ENCODE measurements at regions not wholly inside any gene's neighbourhood (a gene's known extent, or its start where the extent isn't known, plus 50 kb on each side); places are given as distances from the start of the nearest gene placed in this dataset.

DNA sequence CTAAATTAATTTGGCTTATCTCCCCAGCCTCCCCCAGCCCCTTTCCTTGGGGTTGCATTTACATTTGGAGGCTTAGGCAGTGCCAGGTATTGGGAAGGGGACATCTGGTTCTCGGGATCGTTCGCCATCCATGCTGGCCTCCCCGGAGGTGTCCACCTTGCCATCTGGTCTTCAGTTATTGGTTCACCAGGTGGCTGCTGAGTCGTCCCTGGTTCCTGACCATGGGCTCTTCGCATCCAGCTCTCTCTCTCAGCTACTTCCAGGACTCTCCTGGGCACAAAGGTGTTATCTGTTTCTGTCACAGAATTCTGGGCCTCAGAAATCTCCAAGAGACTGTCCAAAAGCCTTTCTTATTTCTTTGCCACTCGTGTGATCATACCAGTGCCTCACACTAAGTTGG is 75.4 kb upstream of the SCOC start:
- WGBS, 2 donors (ENCODE audit: low coverage in 1 of 2) = 80 to 88% methylated on average over 3 to 7 of the region's 7 CpGs
- Histone ChIP-seq H3K4me3 (no peak overlapping the region), H3K9me3 (no peaks in the 10 kb centered on the region), H3K4me1 (peaks cover 0 to 14% (median 3%) of the 10 kb centered on the region in 4 donors), H3K36me3 (no peaks in the 10 kb centered on the region), H3K27ac (no peak overlapping the region), H3K27me3 (no peaks in the 10 kb centered on the region)
- in situ Hi-C loops (cut with MboI; ENCODE audit: low pct_ligation_motif_present in 1 of 4, low pct_unique_long_range_greater_than_20kb in 1 of 4, low sequenced_read_pairs in 3 of 4) (no loop called here), intact Hi-C loops (cut with DNase I; ENCODE audit: low total_unique reads) (no loop called here)
- TF ChIP-seq EP300 (IDR thresholded peaks at IDR 0.05; ENCODE audit: low read depth) = no peak
- no peak for TF ChIP-seq POLR2AphosphoS5 (IDR thresholded peaks at IDR 0.05)
- TF ChIP-seq POLR2A (IDR thresholded peaks at IDR 0.05) = no peak
- TF ChIP-seq, protein P1, sequence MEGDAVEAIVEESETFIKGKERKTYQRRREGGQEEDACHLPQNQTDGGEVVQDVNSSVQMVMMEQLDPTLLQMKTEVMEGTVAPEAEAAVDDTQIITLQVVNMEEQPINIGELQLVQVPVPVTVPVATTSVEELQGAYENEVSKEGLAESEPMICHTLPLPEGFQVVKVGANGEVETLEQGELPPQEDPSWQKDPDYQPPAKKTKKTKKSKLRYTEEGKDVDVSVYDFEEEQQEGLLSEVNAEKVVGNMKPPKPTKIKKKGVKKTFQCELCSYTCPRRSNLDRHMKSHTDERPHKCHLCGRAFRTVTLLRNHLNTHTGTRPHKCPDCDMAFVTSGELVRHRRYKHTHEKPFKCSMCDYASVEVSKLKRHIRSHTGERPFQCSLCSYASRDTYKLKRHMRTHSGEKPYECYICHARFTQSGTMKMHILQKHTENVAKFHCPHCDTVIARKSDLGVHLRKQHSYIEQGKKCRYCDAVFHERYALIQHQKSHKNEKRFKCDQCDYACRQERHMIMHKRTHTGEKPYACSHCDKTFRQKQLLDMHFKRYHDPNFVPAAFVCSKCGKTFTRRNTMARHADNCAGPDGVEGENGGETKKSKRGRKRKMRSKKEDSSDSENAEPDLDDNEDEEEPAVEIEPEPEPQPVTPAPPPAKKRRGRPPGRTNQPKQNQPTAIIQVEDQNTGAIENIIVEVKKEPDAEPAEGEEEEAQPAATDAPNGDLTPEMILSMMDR (IDR thresholded peaks at IDR 0.05) = no peak
- no peak for DNase-seq

DNA sequence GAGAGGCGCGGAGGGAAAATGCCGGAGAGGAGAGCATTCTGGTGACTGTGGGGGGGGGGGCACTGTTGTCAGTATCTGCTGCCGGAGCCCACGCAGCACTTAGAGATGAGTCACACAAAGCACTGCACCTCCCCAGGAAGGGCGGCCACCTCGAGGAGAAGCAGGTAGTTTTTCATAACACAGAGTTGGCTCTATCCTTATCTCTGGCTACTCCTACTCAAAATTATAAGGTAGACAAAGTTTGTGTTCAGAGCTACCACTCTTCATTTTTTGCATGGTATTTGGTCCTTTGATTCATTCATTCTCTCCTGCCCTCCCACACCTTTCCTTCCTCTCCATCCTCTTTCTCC is 76.2 kb upstream of the SCOC start:
- DNase-seq = no peak
- intact Hi-C loops (cut with DNase I; ENCODE audit: low total_unique reads) = no loop called here
- WGBS, 2 donors (ENCODE audit: low coverage in 1 of 2) = 54 to 58% methylated on average over 2 to 7 of the region's 7 CpGs

DNA sequence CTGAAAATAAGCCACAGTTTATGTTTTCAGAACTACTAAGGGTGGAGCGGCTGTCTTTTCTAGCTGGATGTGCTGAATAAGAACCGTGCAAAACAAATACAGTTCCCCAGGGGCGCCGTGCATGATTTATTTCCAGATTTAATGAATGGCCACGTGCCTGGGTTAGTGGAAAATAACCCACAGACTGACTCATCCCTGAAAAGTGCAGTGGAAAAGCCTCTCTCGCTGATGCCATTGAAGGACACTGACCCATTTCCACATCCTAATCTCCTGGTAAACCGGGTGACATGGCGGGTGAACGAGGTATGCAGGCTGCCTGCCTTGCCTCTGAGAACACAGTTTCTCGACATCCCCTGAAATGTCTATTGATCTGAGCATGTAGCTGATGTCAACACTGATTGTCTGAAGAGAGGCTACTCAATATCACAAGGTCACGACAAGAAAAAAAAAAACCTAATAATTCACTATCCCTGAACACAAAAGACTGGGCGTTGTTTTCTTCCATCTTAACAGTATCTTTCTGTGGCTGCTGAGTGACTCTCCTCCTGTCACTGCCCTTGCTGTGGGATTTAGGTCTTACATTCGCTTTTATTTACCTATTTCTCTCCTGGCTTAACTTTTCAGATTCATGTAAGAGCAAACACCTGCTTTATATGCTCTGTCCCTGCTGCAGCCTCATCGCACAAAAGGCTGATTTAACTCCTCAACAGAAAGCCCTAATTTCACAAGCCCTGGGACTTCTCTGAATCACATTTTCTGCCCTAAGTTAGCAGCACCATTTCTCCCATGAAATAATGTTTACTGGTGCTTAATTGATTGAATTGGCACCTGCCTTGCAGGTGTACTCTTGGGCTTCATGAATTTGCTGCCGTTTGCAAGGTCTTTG is 76.9 kb upstream of the SCOC start:
- no peaks in the 10 kb centered on the region for H3K36me3 ChIP-seq
- H3K4me1 ChIP-seq = peaks cover 0 to 14% (median 3%) of the 10 kb centered on the region in 4 donors
- 51 to 58% methylated on average over 3 to 15 of the region's 15 CpGs for WGBS, 2 donors (ENCODE audit: low coverage in 1 of 2)
- TF ChIP-seq POLR2AphosphoS5 (IDR thresholded peaks at IDR 0.05) (peak; percentile 47 to 75 (median 51)), POLR2A (IDR thresholded peaks at IDR 0.05) (no peak)
- TF ChIP-seq, protein P1 (IDR thresholded peaks at IDR 0.05) = no peak
- H3K4me3 ChIP-seq = no peak overlapping the region
- intact Hi-C loops (cut with DNase I; ENCODE audit: low total_unique reads) = no loop called here
- DNase-seq = peak; percentile 40
- H3K27me3 ChIP-seq = no peaks in the 10 kb centered on the region
- peak overlapping the region in 3 of 4 donors; percentile 13 to 53 (median 27) for H3K27ac ChIP-seq
- H3K9me3 ChIP-seq = no peaks in the 10 kb centered on the region
- in situ Hi-C loops (cut with MboI; ENCODE audit: low pct_ligation_motif_present in 1 of 4, low pct_unique_long_range_greater_than_20kb in 1 of 4, low sequenced_read_pairs in 3 of 4) = no loop called here

More for the DNA sequence above, 76.2 kb upstream of the SCOC start:
- Histone ChIP-seq H3K27me3 (no peaks in the 10 kb centered on the region), H3K4me1 (peaks cover 0 to 14% (median 3%) of the 10 kb centered on the region in 4 donors), H3K27ac (peak overlapping the region in 1 of 4 donors; percentile 46), H3K9me3 (no peaks in the 10 kb centered on the region), H3K4me3 (no peak overlapping the region), H3K36me3 (no peaks in the 10 kb centered on the region)
- in situ Hi-C loops (cut with MboI; ENCODE audit: low pct_ligation_motif_present in 1 of 4, low pct_unique_long_range_greater_than_20kb in 1 of 4, low sequenced_read_pairs in 3 of 4) = no loop called here
- TF ChIP-seq POLR2A (IDR thresholded peaks at IDR 0.05) = no peak
- no peak for TF ChIP-seq POLR2AphosphoS5 (IDR thresholded peaks at IDR 0.05)
- no peak for TF ChIP-seq EP300 (IDR thresholded peaks at IDR 0.05; ENCODE audit: low read depth)
- TF ChIP-seq, protein P1 (IDR thresholded peaks at IDR 0.05) = no peak

DNA sequence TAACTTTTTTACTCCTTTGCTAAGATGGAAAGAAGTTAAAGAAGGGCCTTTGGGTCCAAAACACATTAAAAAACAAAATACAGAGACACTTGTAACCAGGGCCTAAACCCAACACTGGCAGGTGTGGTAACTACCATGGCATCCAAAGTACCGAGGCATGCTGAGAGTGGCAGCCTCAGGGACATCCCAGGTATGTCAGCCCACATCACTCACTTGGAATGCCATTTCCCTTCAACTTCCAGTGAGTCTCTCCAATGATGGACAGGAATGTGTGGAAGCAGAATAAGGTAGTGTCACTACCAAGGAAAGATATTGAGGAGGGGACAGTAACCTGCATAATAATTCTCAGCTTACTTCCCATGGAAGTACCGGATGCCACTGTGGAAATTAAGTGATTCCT is 79.5 kb upstream of the SCOC start:
- H3K9me3 ChIP-seq = no peaks in the 10 kb centered on the region
- no peak for DNase-seq
- no peak overlapping the region for H3K27ac ChIP-seq
- TF ChIP-seq POLR2A (IDR thresholded peaks at IDR 0.05) (no peak), EP300 (IDR thresholded peaks at IDR 0.05; ENCODE audit: low read depth) (no peak), POLR2AphosphoS5 (IDR thresholded peaks at IDR 0.05) (no peak)
- TF ChIP-seq, protein P1 (IDR thresholded peaks at IDR 0.05) = no peak
- in situ Hi-C loops (cut with MboI; ENCODE audit: low pct_ligation_motif_present in 1 of 4, low pct_unique_long_range_greater_than_20kb in 1 of 4, low sequenced_read_pairs in 3 of 4) (no loop called here), intact Hi-C loops (cut with DNase I; ENCODE audit: low total_unique reads) (no loop called here)
- H3K27me3 ChIP-seq = no peaks in the 10 kb centered on the region
- H3K36me3 ChIP-seq = no peaks in the 10 kb centered on the region
- WGBS, 2 donors (ENCODE audit: low coverage in 1 of 2) = 93 to 100% methylated on average over 1 to 2 of the region's 2 CpGs
- peaks cover 0 to 14% (median 3%) of the 10 kb centered on the region in 4 donors for H3K4me1 ChIP-seq
- H3K4me3 ChIP-seq = no peak overlapping the region
